ENCODE measurements at regions not wholly inside any gene's neighbourhood (a gene's known extent, or its start where the extent isn't known, plus 50 kb on each side); places are given as distances from the start of the nearest gene placed in this dataset.

DNA sequence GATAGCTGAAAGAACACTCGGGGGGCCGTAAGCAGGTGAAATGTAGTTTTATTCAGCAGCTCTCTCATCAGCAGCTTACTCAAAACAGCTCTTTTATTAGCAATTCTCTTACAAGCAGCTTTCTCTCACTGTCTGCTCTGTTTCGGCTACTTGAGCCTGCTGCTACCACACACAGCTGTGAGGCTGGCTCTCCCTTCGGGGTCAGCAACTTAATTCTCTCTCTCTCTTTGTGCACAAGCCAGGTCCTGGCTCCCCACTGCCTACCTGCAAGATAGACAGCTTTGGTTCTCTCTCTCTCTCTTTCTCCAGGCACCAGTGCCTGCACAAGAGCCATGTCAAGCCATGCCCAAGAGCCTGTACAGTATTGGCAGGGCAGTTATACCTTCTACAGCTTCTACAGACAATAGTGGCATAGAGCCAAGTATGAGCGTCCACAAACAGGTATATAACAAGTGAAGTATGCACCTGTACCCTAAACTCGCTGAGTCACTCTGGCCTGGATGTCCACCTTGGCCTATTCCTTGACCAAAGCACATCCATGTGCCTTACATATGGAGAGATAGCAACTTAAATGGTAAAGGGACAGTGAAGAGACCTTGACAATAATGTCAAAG is 110.8 kb downstream of the MTNR1B start:
- no peak overlapping the region for H3K9ac ChIP-seq (ENCODE audit: control insufficient read depth, extremely low read depth, insufficient read depth, low read length)
- H3K36me3 ChIP-seq (ENCODE audit: control insufficient read depth in 2 of 2, extremely low read depth in 1 of 2, insufficient read depth in 2 of 2, low read length in 2 of 2): no peaks in the 10 kb centered on the region
- no peaks in the 10 kb centered on the region for H3K4me1 ChIP-seq (ENCODE audit: control insufficient read depth, extremely low read depth, insufficient read depth, low read length)
- H3K9me3 ChIP-seq (ENCODE audit: control insufficient read depth, low read depth, low read length): no peaks in the 10 kb centered on the region
- dilution Hi-C loops (cut with MboI; ENCODE audit: extremely low pct_ligation_motif_present, low sequenced_read_pairs): no loop called here
- H3K27ac ChIP-seq (ENCODE audit: control insufficient read depth, insufficient read depth, low read length): no peak overlapping the region
- no peak overlapping the region for H2AFZ ChIP-seq (ENCODE audit: control insufficient read depth, low read length)
- no peak overlapping the region for H3K4me2 ChIP-seq (ENCODE audit: control insufficient read depth, extremely low read depth, insufficient read depth, low read depth, low read length)
- no peaks in the 10 kb centered on the region for H3K9me1 ChIP-seq (ENCODE audit: control insufficient read depth, extremely low read depth, insufficient read depth, low read length)
- FAIRE-seq: no peak
- TF ChIP-seq EZH2 (IDR thresholded peaks at IDR 0.05; ENCODE audit: low read length): no peak
- TF ChIP-seq CTCF (optimal IDR thresholded peaks at IDR 0.05 in 1 of 3, IDR thresholded peaks at IDR 0.05 in 1 of 3, conservative IDR thresholded peaks at IDR 0.05 in 1 of 3; ENCODE audit: extremely low read depth in 1 of 3, insufficient read depth in 2 of 3, low read length in 3 of 3): no peak
- H3K27me3 ChIP-seq (ENCODE audit: control insufficient read depth, extremely low read depth, insufficient read depth, low read length): no peaks in the 10 kb centered on the region
- no peak for DNase-seq (ENCODE audit: low read depth, low spot score)
- H4K20me1 ChIP-seq (ENCODE audit: control insufficient read depth, extremely low read depth, insufficient read depth, low read length): no peaks in the 10 kb centered on the region
- no peaks in the 10 kb centered on the region for H3K79me2 ChIP-seq (ENCODE audit: control insufficient read depth, insufficient read depth, low read length)
- no peak overlapping the region for H3K4me3 ChIP-seq (ENCODE audit: control insufficient read depth in 2 of 3, extremely low read depth in 1 of 3, insufficient read depth in 2 of 3, low read depth in 1 of 3, low read length in 3 of 3)

DNA sequence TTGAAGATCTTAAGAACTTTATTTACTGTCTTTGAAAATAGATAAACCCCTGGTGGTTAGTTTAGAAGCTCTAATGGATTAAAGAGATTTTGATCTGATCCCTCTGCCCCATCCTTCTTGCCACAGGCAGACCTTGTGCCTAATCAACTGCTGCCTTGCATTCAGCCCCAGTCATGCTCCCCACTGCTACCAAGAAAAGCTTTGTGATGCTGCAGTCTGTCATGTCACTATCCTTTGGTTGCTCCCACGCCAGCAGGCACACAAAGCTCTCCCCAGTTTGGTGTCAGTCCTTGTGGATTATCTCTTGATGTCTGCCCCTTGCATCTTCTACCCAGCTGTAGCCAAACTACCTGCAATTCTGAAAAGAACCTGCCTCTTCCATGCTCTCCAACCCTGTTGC is 112.2 kb downstream of the MTNR1B start:
- H4K20me1 ChIP-seq (ENCODE audit: control insufficient read depth, extremely low read depth, insufficient read depth, low read length): no peaks in the 10 kb centered on the region
- FAIRE-seq: no peak

More for the DNA sequence above, 112.2 kb downstream of the MTNR1B start:
- no peak overlapping the region for H2AFZ ChIP-seq (ENCODE audit: control insufficient read depth, low read length)
- H3K27me3 ChIP-seq (ENCODE audit: control insufficient read depth, extremely low read depth, insufficient read depth, low read length): no peaks in the 10 kb centered on the region
- no peaks in the 10 kb centered on the region for H3K4me1 ChIP-seq (ENCODE audit: control insufficient read depth, extremely low read depth, insufficient read depth, low read length)
- no peaks in the 10 kb centered on the region for H3K9me1 ChIP-seq (ENCODE audit: control insufficient read depth, extremely low read depth, insufficient read depth, low read length)
- no peak for TF ChIP-seq EZH2 (IDR thresholded peaks at IDR 0.05; ENCODE audit: low read length)
- no peak for TF ChIP-seq CTCF (optimal IDR thresholded peaks at IDR 0.05 in 1 of 3, IDR thresholded peaks at IDR 0.05 in 1 of 3, conservative IDR thresholded peaks at IDR 0.05 in 1 of 3; ENCODE audit: extremely low read depth in 1 of 3, insufficient read depth in 2 of 3, low read length in 3 of 3)
- no peaks in the 10 kb centered on the region for H3K36me3 ChIP-seq (ENCODE audit: control insufficient read depth in 2 of 2, extremely low read depth in 1 of 2, insufficient read depth in 2 of 2, low read length in 2 of 2)
- DNase-seq (ENCODE audit: low read depth, low spot score): no peak
- H3K4me3 ChIP-seq (ENCODE audit: control insufficient read depth in 2 of 3, extremely low read depth in 1 of 3, insufficient read depth in 2 of 3, low read depth in 1 of 3, low read length in 3 of 3): no peak overlapping the region
- dilution Hi-C loops (cut with MboI; ENCODE audit: extremely low pct_ligation_motif_present, low sequenced_read_pairs): no loop called here
- H3K9me3 ChIP-seq (ENCODE audit: control insufficient read depth, low read depth, low read length): no peaks in the 10 kb centered on the region
- H3K27ac ChIP-seq (ENCODE audit: control insufficient read depth, insufficient read depth, low read length): no peak overlapping the region
- H3K4me2 ChIP-seq (ENCODE audit: control insufficient read depth, extremely low read depth, insufficient read depth, low read depth, low read length): no peak overlapping the region
- no peak overlapping the region for H3K9ac ChIP-seq (ENCODE audit: control insufficient read depth, extremely low read depth, insufficient read depth, low read length)
- H3K79me2 ChIP-seq (ENCODE audit: control insufficient read depth, insufficient read depth, low read length): no peaks in the 10 kb centered on the region
